Rectal smooth muscle tissue (tissue), 1 donor: ENCODE measurements at regions not wholly inside any gene's neighbourhood (a gene's known extent, or its start where the extent isn't known, plus 50 kb on each side); places are given as distances from the start of the nearest gene placed in this dataset.

Source experiments
- H3K27ac ChIP-seq: one replicate; pipeline ENCODE4 v1.7.0; 2013; ENCODE audit warnings: low read depth, low read length, inconsistent platforms
- H3K27me3 ChIP-seq: one replicate; pipeline ENCODE4 v1.7.0; 2013; ENCODE audit warnings: low read length; ENCODE audit not compliant: control insufficient read depth, insufficient read depth
- H3K36me3 ChIP-seq: one replicate; pipeline ENCODE4 v1.7.0; 2013; ENCODE audit warnings: low read length; ENCODE audit not compliant: control insufficient read depth, insufficient read depth
- H3K4me1 ChIP-seq: one replicate; pipeline ENCODE4 v1.7.0; 2013; ENCODE audit warnings: low read length; ENCODE audit not compliant: control insufficient read depth, insufficient read depth
- H3K4me3 ChIP-seq: one replicate; pipeline ENCODE4 v1.7.0; 2013; ENCODE audit warnings: low read length
- H3K9ac ChIP-seq: one replicate; pipeline ENCODE4 v1.7.0; 2013; ENCODE audit warnings: low read length

- H3K27me3 ChIP-seq = no peaks in the 10 kb centered on the region
- no peak overlapping the region for H3K27ac ChIP-seq
- H3K4me3 ChIP-seq = no peak overlapping the region
- no peaks in the 10 kb centered on the region for H3K4me1 ChIP-seq
- no peaks in the 10 kb centered on the region for H3K36me3 ChIP-seq
- H3K9ac ChIP-seq = no peak overlapping the region
These were observed 139.2 kb upstream of the MMS22L start for GRCh38 chr6:97422171-97422570.

DNA sequence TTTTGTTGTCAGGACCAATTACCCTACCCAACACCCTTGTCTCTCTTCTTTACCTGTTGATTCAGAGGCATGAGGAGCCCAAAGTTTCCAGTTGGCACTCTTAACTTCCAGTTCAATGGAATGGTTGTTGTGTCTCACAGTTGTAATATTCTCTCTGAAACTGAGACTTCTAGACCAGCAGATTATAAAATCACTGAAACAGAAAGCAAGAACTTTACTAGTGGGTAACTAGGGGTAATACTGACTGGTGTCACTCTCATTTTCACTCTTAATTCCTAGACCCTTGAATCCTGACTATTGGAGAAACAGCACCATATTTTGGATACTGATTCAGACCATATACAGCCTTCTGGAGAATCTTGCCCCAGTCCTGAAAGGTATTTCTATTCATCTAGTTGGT, 140.2 kb upstream of the MMS22L start:
- Histone ChIP-seq H3K36me3 (no peaks in the 10 kb centered on the region), H3K27me3 (no peaks in the 10 kb centered on the region), H3K4me3 (no peak overlapping the region), H3K4me1 (no peaks in the 10 kb centered on the region), H3K27ac (no peak overlapping the region), H3K9ac (no peak overlapping the region)

- no peaks in the 10 kb centered on the region for H3K27me3 ChIP-seq
These were observed 144.6 kb upstream of the MMS22L start for GRCh38 chr6:97427648-97428047.

DNA sequence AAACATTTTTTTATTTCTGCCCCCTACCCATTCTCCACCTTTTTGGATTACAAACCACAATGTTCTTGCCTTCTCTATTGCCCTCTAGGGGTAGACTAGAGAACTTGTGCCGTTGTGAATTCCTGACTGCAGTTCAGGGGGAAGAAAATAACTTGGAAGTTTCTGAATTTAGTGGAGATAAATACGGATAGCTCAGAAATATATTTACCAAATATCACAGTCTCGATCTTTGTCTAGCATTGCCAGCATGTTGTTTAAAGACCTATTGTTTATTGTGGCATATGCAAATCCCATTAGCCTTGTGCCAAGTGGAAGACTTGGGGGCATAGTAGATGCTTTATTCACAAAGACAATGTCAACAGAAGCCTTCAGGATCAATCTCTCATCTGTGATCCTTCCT, 154.1 kb upstream of the MMS22L start:
- Histone ChIP-seq H3K9ac (no peak overlapping the region), H3K36me3 (no peaks in the 10 kb centered on the region), H3K4me3 (no peak overlapping the region), H3K4me1 (peaks cover 2% of the 10 kb centered on the region), H3K27ac (no peak overlapping the region), H3K27me3 (no peaks in the 10 kb centered on the region)

More at GRCh38 chr6:97427648-97428047, 144.6 kb upstream of the MMS22L start:
- H3K27ac ChIP-seq = no peak overlapping the region
- H3K4me1 ChIP-seq = no peaks in the 10 kb centered on the region
- no peak overlapping the region for H3K9ac ChIP-seq
- no peaks in the 10 kb centered on the region for H3K36me3 ChIP-seq
- no peak overlapping the region for H3K4me3 ChIP-seq

- Histone ChIP-seq H3K27me3 (no peaks in the 10 kb centered on the region), H3K4me1 (peaks cover 2% of the 10 kb centered on the region), H3K36me3 (no peaks in the 10 kb centered on the region), H3K27ac (no peak overlapping the region), H3K4me3 (no peak overlapping the region), H3K9ac (no peak overlapping the region)
These were observed 155.1 kb upstream of the MMS22L start for GRCh38 chr6:97438011-97438671.

GRCh38 chr6:97440590-97441176, 157.7 kb upstream of the MMS22L start:
- Histone ChIP-seq H3K9ac (no peak overlapping the region), H3K27ac (no peak overlapping the region), H3K4me3 (no peak overlapping the region)

DNA sequence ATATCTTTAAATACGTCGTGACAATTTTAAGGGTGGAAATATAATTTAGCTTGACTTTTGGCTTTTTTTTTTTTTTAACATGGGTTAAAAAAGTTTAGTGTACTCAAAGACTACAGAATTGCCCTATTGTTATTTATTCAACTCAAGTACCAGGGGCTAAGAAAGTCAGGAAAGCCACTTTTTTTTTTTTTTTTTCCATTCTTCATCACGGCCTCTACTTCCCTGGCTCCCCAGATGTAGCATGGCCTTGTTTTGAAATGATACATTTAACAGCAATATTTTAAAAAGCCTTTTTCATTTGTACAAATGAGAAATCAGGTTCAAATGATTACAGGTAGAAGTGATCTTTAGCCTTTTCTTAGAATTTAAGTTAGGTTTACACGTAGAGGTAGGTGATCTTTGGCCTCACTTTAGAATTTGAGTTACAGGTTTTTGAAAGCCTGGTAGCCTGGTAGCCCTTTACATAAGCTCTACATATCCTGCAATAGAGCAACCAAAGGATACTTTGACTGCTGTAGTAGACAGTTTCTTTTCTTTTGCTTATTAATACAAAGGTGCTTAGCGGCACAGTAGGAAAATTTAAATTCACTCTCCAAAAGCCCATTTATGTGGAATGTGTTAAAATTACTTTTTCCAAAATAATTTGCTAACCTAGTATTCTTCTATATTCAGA, 160.5 kb upstream of the MMS22L start:
- H3K27me3 ChIP-seq = no peaks in the 10 kb centered on the region
- no peak overlapping the region for H3K4me3 ChIP-seq
- peaks cover 2% of the 10 kb centered on the region for H3K4me1 ChIP-seq
- H3K27ac ChIP-seq = no peak overlapping the region
- no peaks in the 10 kb centered on the region for H3K36me3 ChIP-seq
- H3K9ac ChIP-seq = no peak overlapping the region

More at GRCh38 chr6:97440590-97441176, 157.7 kb upstream of the MMS22L start:
- Histone ChIP-seq H3K36me3 (no peaks in the 10 kb centered on the region), H3K4me1 (peaks cover 2% of the 10 kb centered on the region), H3K27me3 (no peaks in the 10 kb centered on the region)

DNA sequence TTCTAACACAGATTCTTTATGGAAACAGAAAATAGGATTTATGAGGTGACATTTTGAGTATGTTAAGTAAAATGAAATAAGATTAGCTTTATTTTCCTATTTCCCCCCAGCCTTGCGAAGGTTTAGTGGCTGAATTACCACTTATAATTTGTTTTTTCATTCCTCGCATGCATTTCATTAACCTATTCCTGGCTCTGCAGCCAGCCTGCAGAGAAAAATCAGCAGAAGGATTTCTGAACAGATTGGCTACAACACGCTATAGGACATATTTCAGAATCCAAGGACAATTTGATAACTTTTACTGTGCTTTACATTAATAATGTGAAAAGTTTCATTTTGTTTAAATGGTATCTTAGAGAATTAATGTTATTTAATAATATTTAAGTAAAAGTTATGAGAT, 162.4 kb upstream of the MMS22L start:
- Histone ChIP-seq H3K36me3 (no peaks in the 10 kb centered on the region), H3K27me3 (no peaks in the 10 kb centered on the region), H3K9ac (no peak overlapping the region), H3K4me1 (peaks cover 2% of the 10 kb centered on the region), H3K4me3 (no peak overlapping the region), H3K27ac (no peak overlapping the region)

DNA sequence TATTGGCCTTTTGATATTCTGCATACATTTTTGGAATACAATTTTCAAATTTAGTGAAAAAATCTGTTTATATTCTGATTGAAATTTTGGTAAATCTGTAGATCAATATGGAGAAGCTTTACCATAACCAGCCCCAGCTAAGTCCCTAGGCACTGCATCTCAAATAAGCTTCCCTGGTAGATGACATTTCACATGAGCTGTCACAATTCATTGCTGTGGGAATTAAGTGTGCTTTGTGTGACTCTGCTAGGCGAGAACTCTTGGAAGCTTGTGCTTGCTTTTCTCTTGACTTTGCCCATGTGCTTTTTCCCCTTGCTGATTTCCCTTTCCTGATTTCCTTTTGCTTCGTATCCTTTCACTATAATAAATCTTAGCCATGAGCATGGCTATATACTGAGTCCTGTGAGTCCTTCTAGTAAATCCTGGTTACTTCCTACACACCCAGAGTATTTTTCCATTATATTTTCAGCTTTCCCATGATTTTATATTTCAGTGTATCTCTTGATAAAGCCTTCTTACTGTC, 166.5 kb upstream of the MMS22L start:
- Histone ChIP-seq H3K4me3 (no peak overlapping the region), H3K4me1 (no peaks in the 10 kb centered on the region), H3K9ac (no peak overlapping the region), H3K27me3 (no peaks in the 10 kb centered on the region), H3K36me3 (no peaks in the 10 kb centered on the region), H3K27ac (no peak overlapping the region)

- Histone ChIP-seq H3K4me1 (no peaks in the 10 kb centered on the region), H3K27me3 (no peaks in the 10 kb centered on the region), H3K27ac (no peak overlapping the region), H3K36me3 (no peaks in the 10 kb centered on the region), H3K9ac (no peak overlapping the region), H3K4me3 (no peak overlapping the region)
These were observed 167.1 kb upstream of the MMS22L start for GRCh38 chr6:97450087-97450486.

DNA sequence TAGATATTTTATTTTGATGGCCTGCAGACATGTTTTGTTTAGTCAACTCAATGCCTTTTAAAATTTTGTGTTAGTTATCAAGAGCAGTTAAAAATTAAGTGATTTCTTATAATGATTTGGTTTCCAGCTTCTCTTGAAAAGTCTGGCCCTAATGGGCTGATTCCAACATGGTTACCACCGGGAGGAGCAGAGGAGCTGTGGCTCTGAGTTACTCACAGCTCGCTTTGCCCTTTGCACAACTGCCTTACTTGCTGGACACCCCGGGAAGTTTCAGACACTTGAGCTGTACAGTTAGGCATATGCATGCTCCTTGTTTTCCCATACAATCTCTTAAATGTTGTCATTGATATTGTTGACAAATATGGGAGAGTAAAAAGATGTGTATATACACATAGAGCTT, 173.1 kb upstream of the MMS22L start:
- Histone ChIP-seq H3K4me1 (no peaks in the 10 kb centered on the region), H3K27me3 (no peaks in the 10 kb centered on the region), H3K27ac (no peak overlapping the region), H3K4me3 (no peak overlapping the region), H3K36me3 (no peaks in the 10 kb centered on the region), H3K9ac (no peak overlapping the region)

GRCh38 chr6:97459535-97459934, 176.5 kb upstream of the MMS22L start:
- Histone ChIP-seq H3K9ac (no peak overlapping the region), H3K4me1 (no peaks in the 10 kb centered on the region), H3K27me3 (no peaks in the 10 kb centered on the region), H3K27ac (no peak overlapping the region), H3K4me3 (no peak overlapping the region), H3K36me3 (no peaks in the 10 kb centered on the region)
